LNCaP clone FGC (cell line): ENCODE measurements at regions not wholly inside any gene's neighbourhood (a gene's known extent, or its start where the extent isn't known, plus 50 kb on each side); places are given as distances from the start of the nearest gene placed in this dataset.
"Not testable (repeated sequence)": the region's sequence is repeated elsewhere in the genome, so short reads cannot be mapped to it uniquely, and the experiment has no call there.

Source experiments
- DNase-seq: peaks from one replicate; pipeline ENCODE4 v3.0.0-alpha.2; 2011; ENCODE audit warnings: low read depth
- H3K4me3 ChIP-seq: 2 replicates; pipeline ENCODE4 v1.5.1; 2011; ENCODE audit warnings: mild to moderate bottlenecking, low read depth, low read length, control low read depth
- TF ChIP-seq, protein P1 (sequence below): IDR thresholded peaks from 2 replicates; pipeline ENCODE4 v1.5.1; 2012; ENCODE audit warnings: mild to moderate bottlenecking; ENCODE audit not compliant: control insufficient read depth, insufficient read depth; ENCODE audit errors: extremely low read depth

DNA sequence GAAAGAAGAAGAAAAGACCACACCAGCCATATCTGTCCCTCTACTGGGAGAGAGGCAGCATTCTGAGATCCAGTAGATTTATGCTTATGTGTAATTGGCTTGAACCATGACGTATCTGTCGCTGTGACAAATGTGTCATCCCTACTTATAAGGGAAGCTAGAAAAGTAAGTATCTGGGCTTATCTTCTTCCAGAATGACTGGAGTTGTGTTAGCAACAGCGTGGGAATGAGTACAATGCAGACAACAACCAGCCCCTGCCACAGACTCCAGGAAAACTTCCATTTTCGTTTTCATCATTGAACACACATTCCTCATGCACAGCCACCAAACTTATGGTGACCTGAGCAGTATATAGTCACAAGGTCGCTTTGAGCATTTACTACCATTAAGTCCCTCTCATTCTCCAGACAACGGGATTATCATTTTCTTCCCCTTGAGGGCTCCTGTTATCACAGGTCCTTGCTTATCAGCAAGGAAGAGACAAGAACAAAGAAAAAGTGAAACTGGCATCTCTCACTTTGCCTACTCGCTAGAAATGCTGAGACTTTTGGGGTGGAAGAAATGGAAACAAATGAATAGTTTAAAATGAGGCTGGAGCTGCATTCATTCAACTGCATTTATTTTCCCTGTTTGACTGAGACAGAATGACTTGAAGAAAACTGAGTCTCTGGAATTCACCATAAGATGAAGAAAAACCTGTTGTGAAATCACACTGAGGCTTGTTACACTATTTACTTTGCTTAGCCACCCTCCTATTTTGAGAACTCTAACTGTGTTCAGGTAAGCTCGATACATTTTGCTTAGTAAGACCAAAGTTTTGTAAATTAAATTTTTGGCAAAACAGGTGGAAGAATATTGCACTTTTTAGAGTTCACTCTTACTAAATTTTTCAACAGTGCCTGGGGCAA, 149.3 kb upstream of the FOXQ1 start:
- no peak overlapping the region for H3K4me3 ChIP-seq
- no peak for DNase-seq
- TF ChIP-seq, protein P1, sequence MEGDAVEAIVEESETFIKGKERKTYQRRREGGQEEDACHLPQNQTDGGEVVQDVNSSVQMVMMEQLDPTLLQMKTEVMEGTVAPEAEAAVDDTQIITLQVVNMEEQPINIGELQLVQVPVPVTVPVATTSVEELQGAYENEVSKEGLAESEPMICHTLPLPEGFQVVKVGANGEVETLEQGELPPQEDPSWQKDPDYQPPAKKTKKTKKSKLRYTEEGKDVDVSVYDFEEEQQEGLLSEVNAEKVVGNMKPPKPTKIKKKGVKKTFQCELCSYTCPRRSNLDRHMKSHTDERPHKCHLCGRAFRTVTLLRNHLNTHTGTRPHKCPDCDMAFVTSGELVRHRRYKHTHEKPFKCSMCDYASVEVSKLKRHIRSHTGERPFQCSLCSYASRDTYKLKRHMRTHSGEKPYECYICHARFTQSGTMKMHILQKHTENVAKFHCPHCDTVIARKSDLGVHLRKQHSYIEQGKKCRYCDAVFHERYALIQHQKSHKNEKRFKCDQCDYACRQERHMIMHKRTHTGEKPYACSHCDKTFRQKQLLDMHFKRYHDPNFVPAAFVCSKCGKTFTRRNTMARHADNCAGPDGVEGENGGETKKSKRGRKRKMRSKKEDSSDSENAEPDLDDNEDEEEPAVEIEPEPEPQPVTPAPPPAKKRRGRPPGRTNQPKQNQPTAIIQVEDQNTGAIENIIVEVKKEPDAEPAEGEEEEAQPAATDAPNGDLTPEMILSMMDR = no peak

DNA sequence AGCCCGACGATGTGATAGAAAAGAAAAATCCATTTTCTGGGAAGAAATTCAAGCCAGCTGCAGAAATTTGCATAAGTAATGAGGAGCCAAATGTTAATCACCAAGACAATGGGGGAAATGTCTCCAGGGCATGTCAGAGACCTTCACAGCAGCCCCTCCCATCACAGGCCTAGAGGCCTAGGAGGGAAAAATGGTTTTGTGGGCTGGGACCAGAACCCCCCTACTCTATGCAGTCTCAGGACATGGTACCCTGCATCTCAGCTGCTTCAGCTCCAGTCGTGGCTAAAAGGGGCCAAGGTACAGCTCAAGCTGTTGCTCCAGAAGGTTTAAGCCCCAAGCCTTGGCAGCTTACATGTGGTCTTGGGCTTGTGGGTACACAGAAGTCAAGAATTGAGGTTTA, 155.5 kb upstream of the FOXQ1 start:
- H3K4me3 ChIP-seq, DNase-seq: not testable (repeated sequence)

DNA sequence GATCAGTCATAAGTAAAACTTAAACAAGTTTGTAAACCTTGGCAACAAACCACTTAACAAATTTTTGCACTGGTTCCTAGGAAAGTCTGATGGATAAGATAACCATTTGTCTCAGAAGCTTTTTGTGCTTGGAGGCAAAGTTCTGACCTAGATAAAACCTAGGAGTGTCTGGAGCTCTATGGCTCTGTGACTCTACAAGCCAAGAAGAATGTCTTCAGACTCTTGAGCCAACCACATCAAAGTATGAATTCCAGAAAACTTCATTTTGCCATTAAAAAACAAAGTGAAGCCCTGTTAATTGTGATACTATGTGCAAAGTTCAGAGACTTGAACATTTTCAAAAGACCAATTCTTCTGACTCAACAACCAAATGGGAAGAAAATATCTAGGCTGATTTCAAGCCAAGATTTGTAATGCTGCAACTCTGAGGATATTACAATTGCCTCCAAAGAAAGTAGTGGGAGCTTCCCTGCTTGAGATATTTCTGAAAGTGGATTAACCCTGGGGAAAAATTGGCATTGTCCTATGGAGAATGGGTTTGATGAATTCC, 158.1 kb upstream of the FOXQ1 start:
- no peak for DNase-seq
- no peak overlapping the region for H3K4me3 ChIP-seq
- TF ChIP-seq, protein P1 = no peak

DNA sequence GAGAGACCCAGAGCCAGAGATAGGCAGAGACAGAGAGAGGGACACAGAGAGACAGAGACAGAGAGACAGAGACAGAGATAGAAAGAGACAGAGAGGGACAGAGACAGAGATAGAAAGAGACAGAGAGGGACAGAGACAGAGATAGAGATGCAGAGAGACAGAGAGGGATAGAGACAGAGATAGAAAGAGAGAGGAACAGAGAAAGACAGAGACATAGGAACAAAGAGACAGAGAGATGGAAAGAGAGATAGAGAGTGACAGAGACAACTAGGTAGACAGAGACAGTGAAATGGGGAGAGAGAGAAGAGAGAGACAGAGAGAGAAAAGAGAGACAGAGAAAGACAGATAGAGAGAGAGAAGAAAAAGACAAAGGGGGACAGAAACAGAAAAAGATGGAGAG, 165.4 kb upstream of the FOXQ1 start:
- H3K4me3 ChIP-seq = no peak overlapping the region
- no peak for DNase-seq
- TF ChIP-seq, protein P1 = no peak

DNA sequence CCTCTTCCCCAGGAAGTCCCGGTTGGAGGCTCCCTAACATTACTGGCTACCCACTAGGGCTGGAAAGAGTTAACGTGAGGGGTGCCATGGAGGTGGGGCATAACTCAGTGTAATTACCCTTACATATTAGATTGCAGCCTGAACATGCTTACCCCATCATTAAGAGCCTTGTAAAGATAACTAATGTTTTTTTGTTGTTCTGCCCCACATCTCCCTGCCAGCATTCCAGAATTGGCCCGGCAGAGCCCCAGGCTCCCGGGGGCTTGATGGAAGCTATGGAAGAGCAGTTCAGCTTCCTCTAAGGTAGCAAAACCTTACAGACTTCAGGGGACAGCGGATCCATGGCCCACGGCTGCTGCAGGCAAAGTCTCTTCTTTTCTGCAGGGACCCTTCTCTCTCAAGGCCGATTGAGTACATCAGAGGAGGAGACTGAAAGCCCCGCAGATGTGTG, 166.1 kb upstream of the FOXQ1 start:
- no peak for DNase-seq
- TF ChIP-seq, protein P1 = no peak
- no peak overlapping the region for H3K4me3 ChIP-seq

DNA sequence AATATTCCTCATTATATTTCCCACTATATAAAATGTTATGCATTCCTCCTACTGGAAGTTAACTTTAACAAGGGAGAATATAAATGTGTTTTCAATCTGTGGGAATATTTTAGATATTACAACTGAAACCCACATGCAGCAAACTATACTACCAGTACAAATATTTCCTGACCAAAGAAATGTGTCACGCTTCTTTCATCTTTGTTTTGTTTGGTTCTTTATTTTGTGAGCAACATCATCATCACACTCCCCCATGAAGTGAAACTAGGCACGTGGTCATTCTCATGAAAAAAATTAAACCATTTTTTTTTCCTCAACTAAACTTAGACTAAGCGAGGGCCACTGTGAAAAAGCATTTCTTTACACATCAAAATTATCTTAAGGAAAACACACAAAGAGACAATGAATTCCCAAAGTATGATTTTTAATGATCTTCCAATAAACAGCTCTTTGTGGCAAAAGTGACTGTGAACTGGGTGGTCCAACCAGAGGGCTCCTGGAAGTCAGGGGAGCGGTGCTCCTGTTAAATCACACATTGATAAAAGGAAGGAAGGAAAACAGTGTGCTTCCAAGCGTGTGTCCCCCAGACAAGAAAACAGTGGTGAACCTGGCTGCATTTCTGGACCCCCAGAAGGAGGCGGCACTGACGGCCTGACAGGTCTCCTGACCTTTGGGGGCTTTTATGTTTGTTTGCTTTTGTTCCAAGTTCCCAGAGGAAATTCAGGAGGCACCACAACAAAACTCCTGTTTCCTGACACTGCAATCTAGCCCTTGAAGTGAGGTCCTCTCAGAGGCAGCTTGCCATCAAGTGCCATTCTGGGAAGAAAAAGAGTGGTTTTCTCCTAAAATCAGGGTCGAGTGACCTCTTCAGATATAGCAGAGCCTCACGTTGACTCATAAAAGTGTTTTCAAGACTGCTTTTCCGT, 166.8 kb upstream of the FOXQ1 start:
- DNase-seq = no peak
- TF ChIP-seq, protein P1 = no peak
- no peak overlapping the region for H3K4me3 ChIP-seq

DNA sequence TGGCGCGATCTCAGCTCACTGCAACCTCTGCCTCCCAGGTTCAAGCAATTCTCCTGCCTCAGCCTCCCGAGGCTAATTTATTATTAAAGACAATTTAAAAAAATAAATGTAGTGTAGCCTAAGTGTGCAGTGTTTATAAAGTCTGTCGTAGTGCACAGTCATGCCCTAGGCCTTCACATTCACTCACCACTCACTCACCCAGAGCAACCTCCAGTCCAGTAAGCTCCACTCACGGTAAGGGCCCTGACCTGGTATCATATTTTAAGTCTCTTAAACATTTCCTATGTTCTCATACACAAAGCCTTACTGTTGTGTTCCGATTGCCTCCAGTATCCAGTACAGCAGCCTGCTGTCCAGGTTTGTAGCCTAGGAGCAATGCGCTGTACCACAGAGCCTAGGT, 168.2 kb upstream of the FOXQ1 start:
- no peak overlapping the region for H3K4me3 ChIP-seq
- TF ChIP-seq, protein P1 = no peak
- DNase-seq = no peak
